Kidney (tissue), 13 donors: ENCODE measurements at regions not wholly inside any gene's neighbourhood (a gene's known extent, or its start where the extent isn't known, plus 50 kb on each side); places are given as distances from the start of the nearest gene placed in this dataset.

ENCODE experiments used
- DNase-seq, 5 donors: peaks; one replicate each; pipeline ENCODE4 v3.0.0-alpha.2; 2013 to 2020
- FAIRE-seq: peaks from 2 replicates; lab custom pipeline; 2012; peaks lifted over from hg19 to GRCh38; lab: Jason Lieb, UNC
- H3K27ac ChIP-seq, 2 donors: one replicate each; pipeline ENCODE4 v1.7.0; 2013; ENCODE audit warnings: low read depth in 2 of 2, low read length in 2 of 2, inconsistent platforms in 1 of 2
- H3K27me3 ChIP-seq: one replicate; pipeline ENCODE4 v1.7.1; 2013; ENCODE audit warnings: low read length, inconsistent platforms; ENCODE audit not compliant: control insufficient read depth, insufficient read depth
- H3K36me3 ChIP-seq, 3 donors: one replicate each; pipeline versions ENCODE4 v1.7.0 to v1.7.1; 2013; ENCODE audit warnings: low read length in 3 of 3, control low read depth in 1 of 3, inconsistent platforms in 1 of 3; ENCODE audit not compliant: insufficient read depth in 3 of 3, control insufficient read depth in 2 of 3
- H3K4me1 ChIP-seq, 3 donors: one replicate each; pipeline versions ENCODE4 v1.7.0 to v1.7.1; 2013; ENCODE audit warnings: low read length in 3 of 3, inconsistent platforms in 1 of 3, low read depth in 1 of 3; ENCODE audit not compliant: control insufficient read depth in 2 of 3, insufficient read depth in 2 of 3
- H3K4me3 ChIP-seq, 3 donors: one replicate each; pipeline versions ENCODE4 v1.7.0 to v1.8.1; 2013; ENCODE audit warnings: low read length in 3 of 3, control low read depth in 1 of 3, inconsistent platforms in 1 of 3
- H3K9ac ChIP-seq, 3 donors: one replicate each; pipeline versions ENCODE4 v1.7.0 to v1.7.1; 2013; ENCODE audit warnings: low read length in 3 of 3, control low read depth in 1 of 3, inconsistent platforms in 1 of 3
- H3K9me3 ChIP-seq, 3 donors: one replicate each; pipeline versions ENCODE4 v1.7.0 to v1.7.1; 2013; ENCODE audit warnings: low read length in 3 of 3, control low read depth in 1 of 3, inconsistent platforms in 1 of 3; ENCODE audit not compliant: control insufficient read depth in 2 of 3, insufficient read depth in 1 of 3
- CTCF ChIP-seq: IDR thresholded peaks from 3 replicates; pipeline ENCODE4 v1.5.1; 2012; ENCODE audit warnings: mild to moderate bottlenecking, moderate library complexity, borderline replicate concordance; ENCODE audit not compliant: insufficient read depth; ENCODE audit errors: extremely low read depth
- intact Hi-C: fragments of 100-400 bp; cut with DNase I; formaldehyde crosslinking; loops from one replicate; pipeline ENCODE4 v1.11.1; 2022
- donor health status: control.
- donor health status: control.
- donor health status: control.
- donor health status: control.
- donor health status: control.
- donor health status: DM: yes; HTN: yes; CAD: no.
- donor health status: Normal renal cell carcinoma (clear cell type).

- Histone ChIP-seq H3K9ac (no peak overlapping the region), H3K27ac (no peak overlapping the region), H3K36me3 (no peaks in the 10 kb centered on the region), H3K4me3 (no peak overlapping the region), H3K4me1 (no peaks in the 10 kb centered on the region), H3K27me3 (no peaks in the 10 kb centered on the region), H3K9me3 (no peaks in the 10 kb centered on the region)
- no peak for TF ChIP-seq CTCF
- intact Hi-C loops, result no loop called here
- FAIRE-seq (no peak), DNase-seq (no peak)
Measured at GRCh38 chr18:56333839-56334238, 304.6 kb downstream of the TXNL1 start.

- DNase-seq, result no peak
Measured at GRCh38 chr18:56333146-56333545, 305.2 kb downstream of the TXNL1 start.

GRCh38 chr18:56332371-56332770 is 306.0 kb downstream of the TXNL1 start:
- FAIRE-seq (no peak), DNase-seq (no peak)
- no peak overlapping the region for H3K9ac ChIP-seq
- no peak for TF ChIP-seq CTCF
- intact Hi-C loops, result no loop called here
- no peaks in the 10 kb centered on the region for H3K4me1 ChIP-seq
- no peak overlapping the region for H3K27ac ChIP-seq
- no peaks in the 10 kb centered on the region for H3K27me3 ChIP-seq
- no peak overlapping the region for H3K4me3 ChIP-seq
- H3K36me3 ChIP-seq, result no peaks in the 10 kb centered on the region
- H3K9me3 ChIP-seq, result no peaks in the 10 kb centered on the region

More at GRCh38 chr18:56333146-56333545, 305.2 kb downstream of the TXNL1 start:
- no peak for FAIRE-seq
- intact Hi-C loops, result no loop called here
- H3K4me3 ChIP-seq, result no peak overlapping the region
- H3K27ac ChIP-seq, result no peak overlapping the region
- H3K9ac ChIP-seq, result no peak overlapping the region
- H3K27me3 ChIP-seq, result no peaks in the 10 kb centered on the region
- no peaks in the 10 kb centered on the region for H3K36me3 ChIP-seq
- TF ChIP-seq CTCF, result no peak
- H3K4me1 ChIP-seq, result no peaks in the 10 kb centered on the region
- no peaks in the 10 kb centered on the region for H3K9me3 ChIP-seq
